Kidney epithelial cell (primary cell): ENCODE measurements at regions not wholly inside any gene's neighbourhood (a gene's known extent, or its start where the extent isn't known, plus 50 kb on each side); places are given as distances from the start of the nearest gene placed in this dataset.

Experiments used
- DNase-seq: peaks from one replicate; pipeline ENCODE4 v3.0.0-alpha.2; 2010; ENCODE audit warnings: low read depth
- H3K27me3 ChIP-seq: 2 replicates; pipeline ENCODE4 v1.6.0; 2011; ENCODE audit warnings: low read length; ENCODE audit not compliant: control insufficient read depth, insufficient read depth
- H3K36me3 ChIP-seq: 2 replicates; pipeline ENCODE4 v1.5.1; 2011; ENCODE audit warnings: low read length; ENCODE audit not compliant: control insufficient read depth, insufficient read depth
- H3K4me3 ChIP-seq: 2 replicates; pipeline ENCODE4 v1.5.1; 2011; ENCODE audit warnings: low read depth, mild to moderate bottlenecking, control low read depth, low read length
- TF ChIP-seq, protein P1 (sequence below): IDR thresholded peaks from 2 replicates; pipeline ENCODE4 v1.5.1; 2011; ENCODE audit warnings: mild to moderate bottlenecking, moderate library complexity, low read length, control low read depth, inconsistent platforms; ENCODE audit not compliant: insufficient read depth, poor library complexity, severe bottlenecking

DNA sequence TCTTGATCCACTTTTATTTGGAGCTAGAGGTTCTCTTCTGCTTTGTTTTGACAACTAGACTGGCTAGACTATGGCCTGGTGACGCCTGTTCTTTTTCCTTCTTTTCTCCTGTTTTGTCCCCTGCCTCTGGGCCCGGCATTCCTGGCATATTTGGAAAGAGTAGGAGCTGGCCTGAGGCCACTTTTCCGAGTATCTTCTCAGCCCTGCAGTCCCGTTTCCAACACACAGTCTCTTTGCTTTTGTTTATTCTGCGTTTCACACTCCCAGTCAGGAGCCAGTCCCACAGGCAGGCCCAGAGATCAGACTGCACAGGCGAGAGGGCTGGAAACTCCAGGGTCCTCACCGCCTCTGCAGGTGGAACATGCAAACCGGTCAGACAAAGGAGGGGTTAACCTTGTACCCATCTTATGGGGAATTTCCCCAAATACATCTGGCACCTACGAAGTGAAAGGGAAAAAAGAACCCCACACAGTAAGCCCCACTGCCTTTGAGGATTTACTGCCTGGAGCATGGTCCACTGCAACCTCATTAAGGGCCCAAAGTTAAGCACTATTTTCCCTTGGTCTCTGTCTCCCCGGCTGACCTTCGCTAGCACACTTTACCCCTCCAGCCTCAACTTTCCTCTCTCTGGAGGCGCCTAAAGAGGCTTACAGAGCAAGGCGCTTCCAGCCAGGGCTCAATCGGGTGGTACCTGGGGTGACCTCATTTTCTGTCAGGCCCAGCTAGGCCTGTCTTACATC is 141.1 kb downstream of the TOMM20 start:
- no peak overlapping the region for H3K4me3 ChIP-seq
- TF ChIP-seq, protein P1, sequence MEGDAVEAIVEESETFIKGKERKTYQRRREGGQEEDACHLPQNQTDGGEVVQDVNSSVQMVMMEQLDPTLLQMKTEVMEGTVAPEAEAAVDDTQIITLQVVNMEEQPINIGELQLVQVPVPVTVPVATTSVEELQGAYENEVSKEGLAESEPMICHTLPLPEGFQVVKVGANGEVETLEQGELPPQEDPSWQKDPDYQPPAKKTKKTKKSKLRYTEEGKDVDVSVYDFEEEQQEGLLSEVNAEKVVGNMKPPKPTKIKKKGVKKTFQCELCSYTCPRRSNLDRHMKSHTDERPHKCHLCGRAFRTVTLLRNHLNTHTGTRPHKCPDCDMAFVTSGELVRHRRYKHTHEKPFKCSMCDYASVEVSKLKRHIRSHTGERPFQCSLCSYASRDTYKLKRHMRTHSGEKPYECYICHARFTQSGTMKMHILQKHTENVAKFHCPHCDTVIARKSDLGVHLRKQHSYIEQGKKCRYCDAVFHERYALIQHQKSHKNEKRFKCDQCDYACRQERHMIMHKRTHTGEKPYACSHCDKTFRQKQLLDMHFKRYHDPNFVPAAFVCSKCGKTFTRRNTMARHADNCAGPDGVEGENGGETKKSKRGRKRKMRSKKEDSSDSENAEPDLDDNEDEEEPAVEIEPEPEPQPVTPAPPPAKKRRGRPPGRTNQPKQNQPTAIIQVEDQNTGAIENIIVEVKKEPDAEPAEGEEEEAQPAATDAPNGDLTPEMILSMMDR, result no peak
- H3K36me3 ChIP-seq, result no peaks in the 10 kb centered on the region
- no peaks in the 10 kb centered on the region for H3K27me3 ChIP-seq
- no peak for DNase-seq

DNA sequence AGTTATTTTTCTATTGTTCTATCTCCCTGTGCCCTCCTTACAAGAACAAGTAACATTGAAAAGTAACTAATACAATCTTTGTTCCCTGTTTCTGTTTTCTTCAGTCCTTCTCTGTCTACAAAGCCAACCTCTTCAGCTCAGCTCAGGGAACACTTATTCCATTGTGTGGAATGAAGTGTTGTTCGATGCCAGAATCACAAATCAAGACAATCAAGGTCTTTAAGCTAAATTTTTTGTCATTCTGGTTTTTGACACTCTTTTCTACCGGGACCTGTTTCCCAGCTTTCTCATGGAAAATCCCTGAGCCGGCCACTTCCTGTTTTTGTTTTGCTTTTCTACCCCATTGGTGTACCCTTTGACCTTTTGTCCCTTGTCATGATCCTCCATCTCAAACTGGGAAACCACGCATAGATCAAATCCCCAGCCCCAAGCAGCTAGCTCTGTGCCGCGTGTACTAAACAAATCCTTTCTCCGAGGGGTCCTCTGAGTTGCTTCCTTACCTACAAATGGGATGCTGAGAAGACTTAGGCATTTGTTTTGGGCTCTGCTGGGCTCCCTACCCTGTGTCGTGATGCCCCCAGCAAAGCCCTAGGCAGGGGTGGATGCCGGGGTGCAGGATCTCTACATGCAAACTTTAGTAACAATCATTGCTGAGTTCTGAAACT is 141.8 kb downstream of the TOMM20 start:
- Histone ChIP-seq H3K36me3 (no peaks in the 10 kb centered on the region), H3K4me3 (no peak overlapping the region), H3K27me3 (no peaks in the 10 kb centered on the region)
- TF ChIP-seq, protein P1, result no peak
- no peak for DNase-seq

DNA sequence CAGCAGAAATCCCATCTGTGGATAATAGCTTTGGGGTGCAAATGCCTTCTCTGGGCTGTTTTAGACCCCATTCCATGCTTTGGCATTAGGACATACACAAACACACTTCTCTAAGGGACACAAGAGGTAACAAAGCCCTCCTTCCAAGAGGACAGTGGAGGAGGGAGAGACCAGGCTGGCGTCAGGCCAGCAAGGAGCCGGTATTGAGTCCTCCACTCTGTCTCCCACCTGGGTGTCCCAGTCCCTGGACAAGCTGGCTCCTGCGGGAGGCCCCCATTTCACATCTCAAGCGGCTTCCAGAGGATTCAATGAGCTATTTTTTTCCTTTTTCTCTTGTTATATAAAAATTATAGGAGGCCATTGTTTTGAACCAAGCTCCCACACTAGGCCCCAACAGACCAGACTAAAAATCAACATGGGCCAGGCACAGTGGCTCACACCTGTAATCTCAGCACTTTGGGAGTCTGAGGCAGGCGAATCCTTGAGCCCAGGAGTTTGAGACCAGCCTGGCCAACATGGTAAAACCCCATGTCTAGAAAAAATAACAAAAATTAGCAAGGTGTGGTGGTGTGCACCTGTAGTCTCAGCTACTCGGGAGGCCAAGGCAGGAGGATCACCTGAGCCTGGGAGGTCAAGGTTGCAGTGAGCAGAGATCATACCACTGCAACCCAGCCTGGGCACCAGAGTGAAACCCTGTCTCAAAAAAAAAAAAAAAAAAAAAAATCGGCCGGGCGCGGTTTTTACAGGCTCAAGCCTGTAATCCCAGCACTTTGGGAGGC is 142.9 kb downstream of the TOMM20 start:
- TF ChIP-seq, protein P1, result no peak
- no peaks in the 10 kb centered on the region for H3K36me3 ChIP-seq
- no peaks in the 10 kb centered on the region for H3K27me3 ChIP-seq
- DNase-seq, result no peak
- no peak overlapping the region for H3K4me3 ChIP-seq

DNA sequence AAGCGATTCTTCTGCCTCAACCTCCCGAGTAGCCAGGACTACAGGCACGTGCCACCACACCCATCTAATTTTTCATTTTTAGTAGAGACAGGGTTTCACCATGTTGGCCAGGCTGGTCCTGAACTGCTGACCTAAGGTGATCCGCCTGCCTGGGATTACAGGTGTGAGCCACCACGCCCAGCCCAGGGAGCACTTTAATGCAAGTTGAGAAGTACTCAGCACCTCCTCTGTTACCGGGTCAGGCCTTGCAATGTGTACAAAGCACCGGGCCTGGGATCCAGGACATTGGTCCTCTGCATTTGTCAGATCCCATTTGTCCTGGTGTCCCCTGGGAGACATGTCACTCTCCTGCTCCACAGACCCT is 143.6 kb downstream of the TOMM20 start:
- no peak overlapping the region for H3K4me3 ChIP-seq
- TF ChIP-seq, protein P1, result no peak
- DNase-seq, result no peak
- no peaks in the 10 kb centered on the region for H3K27me3 ChIP-seq
- no peaks in the 10 kb centered on the region for H3K36me3 ChIP-seq

DNA sequence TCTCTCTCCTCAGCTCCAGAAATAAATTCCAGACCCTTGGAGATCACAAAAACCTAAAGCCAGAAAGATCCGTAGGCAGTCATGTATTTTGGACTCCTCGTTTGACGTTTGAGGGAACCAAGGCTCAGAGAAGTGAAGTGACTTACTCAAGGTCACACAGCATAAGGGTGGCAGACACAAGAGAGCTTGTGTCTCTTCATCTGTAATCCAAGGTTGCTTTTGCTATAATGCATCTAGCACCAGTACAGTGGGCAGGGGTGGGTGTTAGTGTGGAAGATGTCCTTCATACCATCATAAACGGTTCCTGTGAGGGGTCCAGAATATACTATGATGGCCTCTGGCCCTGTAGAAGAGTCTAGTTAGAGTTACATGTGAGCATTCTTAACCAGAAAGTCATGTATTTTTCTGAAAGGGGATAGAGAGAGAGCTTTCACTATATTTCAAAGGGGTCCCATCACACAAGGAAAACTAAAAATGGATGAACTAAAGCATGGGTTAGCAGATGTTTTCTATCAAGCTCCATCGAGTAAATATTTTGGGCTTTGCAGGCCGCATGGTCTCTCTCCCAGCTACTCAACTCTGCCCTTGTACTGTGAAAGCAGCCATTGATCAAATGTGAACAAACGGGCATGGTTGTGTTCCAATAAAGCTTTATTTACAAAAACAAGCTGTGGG is 144.9 kb downstream of the TOMM20 start:
- TF ChIP-seq, protein P1, result no peak
- Histone ChIP-seq H3K4me3 (no peak overlapping the region), H3K36me3 (no peaks in the 10 kb centered on the region), H3K27me3 (no peaks in the 10 kb centered on the region)
- DNase-seq, result no peak
